Peyer's patch (tissue), 4 donors: ENCODE measurements at regions not wholly inside any gene's neighbourhood (a gene's known extent, or its start where the extent isn't known, plus 50 kb on each side); places are given as distances from the start of the nearest gene placed in this dataset.

Experiments used
- CTCF ChIP-seq, 6 experiments: fragments of 450-650 bp in 4 of 6; fragments of 200-600 bp in 2 of 6; sonication (generic) in 1 of 6; IDR thresholded peaks; one replicate each; pipeline ENCODE4 v1.5.1; 2017 to 2019; ENCODE audit warnings: antibody characterized with exemption in 6 of 6, mild to moderate bottlenecking in 3 of 6, moderate library complexity in 1 of 6
- POLR2A ChIP-seq, 2 donors: fragments of 450-650 bp; IDR thresholded peaks; one replicate each; pipeline ENCODE4 v1.5.1; 2017; ENCODE audit warnings: antibody characterized with exemption in 2 of 2, mild to moderate bottlenecking in 2 of 2, moderate library complexity in 2 of 2

GRCh38 chr11:104435494-104435893, 271.5 kb upstream of the PDGFD start:
- TF ChIP-seq CTCF (IDR thresholded peaks at IDR 0.05) (no peak), POLR2A (IDR thresholded peaks at IDR 0.05) (no peak)
